Endothelial cell of umbilical vein (primary cell): ENCODE measurements at regions not wholly inside any gene's neighbourhood (a gene's known extent, or its start where the extent isn't known, plus 50 kb on each side); places are given as distances from the start of the nearest gene placed in this dataset.

Experiments used
- BruUV-seq: library from RNA; stranded (reverse); fragments of 400-500 nt; replicated peaks from 2 replicates; lab custom pipeline; 2021; lab: Mats Ljungman, UMichigan
- CTCF ChIA-PET: fragments of 300-600, 350-600 bp; sonication (Branson Sonifier 250); formaldehyde crosslinking; loops from one replicate; lab custom pipeline; 2021; ENCODE audit warnings: antibody characterized with exemption, inconsistent platforms; lab: Charles Lee
- POLR2A ChIA-PET: fragments of 300-600, 350-600 bp; sonication (Branson Sonifier 250); formaldehyde crosslinking; loops from one replicate; lab custom pipeline; 2021; ENCODE audit warnings: antibody characterized with exemption, inconsistent platforms; lab: Charles Lee
- DNase-seq: peaks from one replicate; pipeline ENCODE4 v3.0.0-alpha.2; 2011; ENCODE audit warnings: low read depth, low spot score
- FAIRE-seq: peaks from 2 replicates; lab custom pipeline; 2011; peaks lifted over from hg19 to GRCh38; lab: Jason Lieb, UNC
- H2AFZ ChIP-seq: 2 replicates; pipeline ENCODE4 v1.6.0; 2012; ENCODE audit warnings: low read depth, low read length, control low read depth, inconsistent platforms
- H3K27ac ChIP-seq: 2 replicates; pipeline ENCODE4 v1.5.1; 2011; ENCODE audit warnings: low read depth, mild to moderate bottlenecking, control low read depth, low read length, moderate library complexity; ENCODE audit not compliant: insufficient read depth
- H3K27me3 ChIP-seq, 2 experiments: 2 replicates each; pipeline versions ENCODE4 v1.6.0 to v1.6.1; 2011; ENCODE audit warnings: low read length in 2 of 2, mixed read lengths in 1 of 2; ENCODE audit not compliant: control insufficient read depth in 2 of 2, insufficient read depth in 2 of 2
- H3K36me3 ChIP-seq, 2 experiments: 2 replicates in 1 of 2; 3 replicates in 1 of 2; pipeline ENCODE4 v1.5.1; 2011; ENCODE audit warnings: low read length in 2 of 2, mild to moderate bottlenecking in 1 of 2, moderate library complexity in 1 of 2; ENCODE audit not compliant: control insufficient read depth in 2 of 2, insufficient read depth in 2 of 2; ENCODE audit errors: extremely low read depth in 1 of 2
- H3K4me1 ChIP-seq: 3 replicates; pipeline ENCODE4 v1.5.1; 2011; ENCODE audit warnings: mild to moderate bottlenecking, low read length; ENCODE audit not compliant: control insufficient read depth, insufficient read depth; ENCODE audit errors: extremely low read depth
- H3K4me2 ChIP-seq: 2 replicates; pipeline ENCODE4 v1.6.1; 2011; ENCODE audit warnings: low read length, control low read depth, mixed read lengths; ENCODE audit not compliant: insufficient read depth
- H3K4me3 ChIP-seq, 3 experiments: fragments of 200-600 bp in 1 of 3; sonication (generic), shearing (Covaris generic) in 1 of 3; replicated peaks in 1 of 3; 2 replicates each; pipeline ENCODE4 v1.5.1; 2011 to 2016; ENCODE audit warnings: control low read depth in 3 of 3, low read length in 3 of 3, mild to moderate bottlenecking in 2 of 3, inconsistent platforms in 1 of 3, low read depth in 1 of 3, moderate library complexity in 1 of 3; ENCODE audit not compliant: insufficient read depth in 1 of 3
- H3K79me2 ChIP-seq: 2 replicates; pipeline ENCODE4 v1.6.0; 2012; ENCODE audit warnings: low read length, inconsistent platforms; ENCODE audit not compliant: control insufficient read depth, insufficient read depth
- H3K9ac ChIP-seq: replicated peaks from 2 replicates; pipeline ENCODE3; 2011; ENCODE audit warnings: low read length, control low read depth; ENCODE audit not compliant: insufficient read depth; ENCODE audit errors: extremely low read depth
- H3K9me1 ChIP-seq: replicated peaks from 3 replicates; pipeline ENCODE4 v1.6.0; 2011; ENCODE audit warnings: mild to moderate bottlenecking, low read length; ENCODE audit not compliant: control insufficient read depth, insufficient read depth; ENCODE audit errors: extremely low read depth
- H3K9me3 ChIP-seq: replicated peaks from 2 replicates; pipeline ENCODE4 v1.5.1; 2012; ENCODE audit warnings: low read length, inconsistent platforms; ENCODE audit not compliant: control insufficient read depth, insufficient read depth
- H4K20me1 ChIP-seq: replicated peaks from 2 replicates; pipeline ENCODE3; 2011; ENCODE audit warnings: mild to moderate bottlenecking, low read length; ENCODE audit not compliant: control insufficient read depth, insufficient read depth; ENCODE audit errors: extremely low read depth
- CTCF ChIP-seq, 2 donors: IDR thresholded peaks; 1 replicate in 1 of 2; 2 replicates in 1 of 2; pipeline ENCODE4 v1.5.1; 2011; ENCODE audit warnings: low read length in 2 of 2, mild to moderate bottlenecking in 2 of 2, moderate library complexity in 2 of 2, control low read depth in 1 of 2, inconsistent platforms in 1 of 2, low read depth in 1 of 2; ENCODE audit not compliant: insufficient read depth in 1 of 2; ENCODE audit errors: extremely low read depth in 1 of 2
- EZH2 ChIP-seq: IDR thresholded peaks from 2 replicates; pipeline ENCODE4 v1.6.1; 2012; ENCODE audit warnings: borderline replicate concordance, low read depth, mild to moderate bottlenecking, moderate library complexity, low read length, inconsistent platforms; ENCODE audit not compliant: severe bottlenecking
- FOS ChIP-seq: IDR thresholded peaks from 2 replicates; pipeline ENCODE4 v1.6.1; 2011; ENCODE audit warnings: mild to moderate bottlenecking, low read length, moderate library complexity, borderline replicate concordance; ENCODE audit not compliant: insufficient read depth
- GATA2 ChIP-seq: IDR thresholded peaks from 2 replicates; pipeline ENCODE4 v1.7.0; 2011; ENCODE audit warnings: low read depth, mild to moderate bottlenecking, moderate library complexity, mixed read lengths, low read length; ENCODE audit not compliant: insufficient read length, insufficient read depth
- JUN ChIP-seq: IDR thresholded peaks from 2 replicates; pipeline ENCODE4 v1.6.1; 2011; ENCODE audit warnings: borderline replicate concordance, low read depth; ENCODE audit not compliant: insufficient read length, insufficient read depth
- MAX ChIP-seq: IDR thresholded peaks from 2 replicates; pipeline ENCODE4 v1.6.1; 2011; ENCODE audit not compliant: insufficient read depth, insufficient read length
- MYC ChIP-seq: IDR thresholded peaks from one replicate; pipeline ENCODE4 v1.6.1; 2011; ENCODE audit warnings: mild to moderate bottlenecking, low read depth, low read length
- POLR2A ChIP-seq: IDR thresholded peaks from 2 replicates; pipeline ENCODE4 v1.6.1; 2012; ENCODE audit warnings: low read depth, mild to moderate bottlenecking, control low read depth, low read length
- POLR2AphosphoS5 ChIP-seq: IDR thresholded peaks from 2 replicates; pipeline ENCODE4 v1.6.1; 2012; ENCODE audit warnings: low read depth, mild to moderate bottlenecking, control low read depth, low read length, moderate library complexity; ENCODE audit not compliant: insufficient read depth
- dilution Hi-C: fragments of 300-500 bp; cut with MboI; formaldehyde crosslinking; loops from one replicate; pipeline ENCODE4 v1.15.0; 2019; ENCODE audit warnings: low sequenced_read_pairs; ENCODE audit not compliant: extremely low pct_ligation_motif_present
- intact Hi-C: fragments of 100-400 bp; cut with micrococcal nuclease; formaldehyde crosslinking; loops from one replicate; pipeline ENCODE4 v1.10.0; 2022

GRCh38 chr1:177857285-177857684, 112.6 kb downstream of the SEC16B start:
- Histone ChIP-seq H3K9me3 (no peaks in the 10 kb centered on the region), H3K9me1 (no peaks in the 10 kb centered on the region), H3K27ac (no peak overlapping the region), H3K36me3 (no peaks in the 10 kb centered on the region), H2AFZ (no peak overlapping the region), H3K4me2 (no peak overlapping the region), H3K4me3 (no peak overlapping the region), H3K79me2 (no peaks in the 10 kb centered on the region), H3K27me3 (no peaks in the 10 kb centered on the region), H3K4me1 (no peaks in the 10 kb centered on the region), H4K20me1 (no peaks in the 10 kb centered on the region), H3K9ac (no peak overlapping the region)
- ChIA-PET POLR2A (no interaction called here), CTCF (interaction anchor here (1.5 kb wide), 1 partner anchor 11 kb away, joined by 5 read pairs; no protein-coding TSS in a partner anchor)
- dilution Hi-C loops = no loop called here
- FAIRE-seq (no peak), DNase-seq (no peak)
- BruUV-seq = no TSS peak
- intact Hi-C loops = no loop called here
- TF ChIP-seq MAX = no peak
- no peak for TF ChIP-seq POLR2A
- no peak for TF ChIP-seq FOS
- TF ChIP-seq MYC = no peak
- TF ChIP-seq EZH2 = no peak
- no peak for TF ChIP-seq JUN
- no peak for TF ChIP-seq GATA2
- no peak for TF ChIP-seq CTCF (IDR thresholded peaks at IDR 0.05; ENCODE audit: extremely low read depth in 1 of 2, insufficient read depth in 1 of 2, low read depth in 1 of 2, low read length in 2 of 2)
- no peak for TF ChIP-seq POLR2AphosphoS5
